CD4-positive, alpha-beta T cell treated with Interferon alpha-2 for 1 hour (primary cell): ENCODE measurements at regions not wholly inside any gene's neighbourhood (a gene's known extent, or its start where the extent isn't known, plus 50 kb on each side); places are given as distances from the start of the nearest gene placed in this dataset.
"Not testable (repeated sequence)": the region's sequence is repeated elsewhere in the genome, so short reads cannot be mapped to it uniquely, and the experiment has no call there.

ENCODE experiments used
- DNase-seq, 2 donors: peaks; one replicate each; pipeline ENCODE4 v3.0.0-alpha.2; 2020 to 2022

- no peak for DNase-seq
These were observed 499.3 kb upstream of the TMEM132C start for GRCh38 chr12:127767656-127768055.

DNA sequence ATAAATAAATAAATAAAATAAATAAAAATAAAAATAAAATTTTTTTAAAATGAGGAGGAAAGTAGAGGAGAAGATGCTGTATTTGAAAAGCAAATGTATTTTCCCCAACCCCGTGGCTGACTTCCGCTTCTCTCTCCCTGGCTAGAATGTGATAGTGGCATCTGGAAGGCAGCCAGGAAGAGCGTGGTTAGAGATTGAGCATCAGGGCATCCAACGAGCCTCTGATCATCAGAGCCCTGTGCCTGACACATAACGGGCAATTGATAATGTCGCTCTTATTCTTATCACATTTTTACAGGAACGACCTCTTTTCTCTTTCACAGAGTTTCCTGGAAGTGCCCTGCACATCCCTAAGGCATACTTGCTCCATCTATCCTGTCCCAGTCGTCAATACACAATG is 496.9 kb upstream of the TMEM132C start:
- DNase-seq, result no peak

DNA sequence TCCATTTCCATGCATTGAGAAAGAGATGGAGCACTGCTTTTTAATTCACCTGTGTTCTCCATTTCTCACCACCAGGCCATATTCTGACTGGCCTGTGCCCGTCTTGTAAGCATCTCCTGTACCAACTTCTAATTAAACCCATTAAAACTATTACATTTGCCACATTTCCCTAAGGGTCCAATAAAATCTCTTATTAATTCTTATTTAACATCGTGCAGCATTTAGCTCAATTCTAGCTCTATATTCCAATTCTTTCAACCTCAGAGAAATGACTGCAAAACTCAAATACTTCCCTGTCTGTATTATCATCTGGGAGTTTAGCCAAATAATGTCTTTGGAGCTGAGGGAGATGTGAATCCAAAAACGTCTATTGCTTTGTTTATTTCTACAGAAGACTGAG is 495.4 kb upstream of the TMEM132C start:
- no peak for DNase-seq

DNA sequence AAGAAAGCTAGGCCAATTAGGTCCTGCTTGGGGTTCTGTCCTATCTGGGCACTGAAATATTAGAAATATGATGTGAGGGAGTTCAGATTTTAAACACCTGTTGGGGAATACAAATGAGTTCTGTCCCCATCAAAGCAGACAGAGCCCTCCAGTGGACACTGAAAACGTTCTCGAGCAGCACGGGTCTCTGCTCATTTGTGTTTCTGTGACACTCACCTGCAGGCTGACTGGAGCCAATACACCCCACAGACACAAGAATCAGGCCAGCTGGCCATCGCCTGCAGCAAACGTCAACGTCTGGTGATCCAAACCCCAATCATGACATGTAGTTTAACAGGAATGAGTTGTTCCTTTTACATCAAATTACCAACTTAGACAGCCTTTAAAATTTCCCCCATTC is 493.4 kb upstream of the TMEM132C start:
- no peak for DNase-seq

GRCh38 chr12:127774828-127775227 is 492.1 kb upstream of the TMEM132C start:
- DNase-seq, result no peak

- DNase-seq, result no peak
These were observed 487.5 kb upstream of the TMEM132C start for GRCh38 chr12:127779301-127780045.

GRCh38 chr12:127780881-127781280 is 486.1 kb upstream of the TMEM132C start:
- no peak for DNase-seq

DNA sequence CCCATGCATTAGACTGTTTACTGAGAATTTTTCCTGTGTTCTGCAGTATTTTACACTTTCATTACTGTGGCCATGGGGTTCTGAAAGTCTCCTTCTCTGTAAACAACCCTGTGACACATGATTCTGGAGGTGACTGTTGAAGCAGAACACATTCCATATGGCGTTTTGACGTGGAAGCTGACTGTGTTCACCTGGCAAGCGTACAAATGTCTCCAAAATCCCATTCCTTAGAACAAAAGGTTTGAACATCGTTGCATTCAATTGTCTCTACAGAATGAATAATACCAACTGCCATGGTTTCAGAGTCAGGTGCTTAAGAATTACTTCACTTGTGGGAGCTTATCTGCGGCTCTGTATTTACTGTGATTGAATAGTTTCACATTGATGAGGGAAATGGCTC is 485.6 kb upstream of the TMEM132C start:
- no peak for DNase-seq

DNA sequence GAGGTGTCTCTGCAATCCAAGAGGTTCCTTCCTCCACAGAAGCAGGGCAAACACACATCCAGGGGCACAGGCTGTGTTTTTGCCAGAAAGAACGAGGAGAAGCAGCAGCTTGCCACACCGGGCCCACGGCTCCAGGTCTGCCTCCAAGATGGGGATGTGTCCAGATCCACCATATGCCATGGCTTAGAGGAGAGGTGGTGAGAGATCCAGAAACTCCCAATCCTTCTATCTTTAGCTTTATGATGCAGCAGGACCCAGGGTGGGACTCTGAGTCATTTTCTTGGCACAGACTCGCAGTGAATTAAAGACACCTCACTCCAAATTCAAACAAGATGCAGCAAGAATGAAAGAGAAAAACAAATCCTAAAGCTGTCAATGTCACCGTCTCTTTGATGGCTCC is 481.4 kb upstream of the TMEM132C start:
- no peak for DNase-seq

- DNase-seq, result no peak
These were observed 480.9 kb upstream of the TMEM132C start for GRCh38 chr12:127785986-127786590.

DNA sequence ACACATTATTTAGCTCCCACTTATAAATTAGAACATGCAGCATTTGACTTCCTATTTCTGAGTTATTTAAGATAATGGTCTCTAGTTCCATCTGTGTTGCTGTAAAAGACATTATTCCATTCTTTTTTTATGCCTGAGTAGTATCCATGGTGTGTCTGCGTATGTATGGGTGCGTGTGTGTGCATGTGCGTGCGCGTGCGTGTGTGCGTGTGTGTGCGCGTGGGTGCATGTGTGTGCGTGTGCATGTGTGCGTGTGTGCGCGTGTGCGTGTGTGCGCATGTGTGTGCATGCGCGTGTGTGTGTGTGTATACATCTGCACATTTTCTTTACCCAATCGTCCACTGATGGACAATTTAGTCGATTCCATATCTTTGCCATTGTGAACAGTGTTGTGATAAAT is 479.4 kb upstream of the TMEM132C start:
- DNase-seq, result no peak

DNA sequence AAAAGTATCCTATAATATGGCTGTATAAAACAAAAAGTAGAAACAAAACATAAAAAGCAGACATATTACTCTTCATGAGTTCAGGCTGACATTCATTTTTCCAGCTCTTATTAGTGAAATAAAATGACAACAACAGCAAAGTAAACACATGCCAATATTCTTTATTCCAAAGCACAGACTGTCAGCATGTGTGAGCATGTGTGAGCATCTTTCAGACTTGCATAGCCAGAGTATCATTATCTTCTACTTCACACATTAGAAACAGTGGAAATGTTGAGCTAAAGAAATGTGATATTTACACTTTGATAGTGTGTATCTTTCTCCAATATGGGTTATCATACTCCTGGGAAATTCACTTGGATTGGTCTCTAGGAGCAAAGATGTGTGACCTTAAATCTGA is 476.6 kb upstream of the TMEM132C start:
- no peak for DNase-seq

DNA sequence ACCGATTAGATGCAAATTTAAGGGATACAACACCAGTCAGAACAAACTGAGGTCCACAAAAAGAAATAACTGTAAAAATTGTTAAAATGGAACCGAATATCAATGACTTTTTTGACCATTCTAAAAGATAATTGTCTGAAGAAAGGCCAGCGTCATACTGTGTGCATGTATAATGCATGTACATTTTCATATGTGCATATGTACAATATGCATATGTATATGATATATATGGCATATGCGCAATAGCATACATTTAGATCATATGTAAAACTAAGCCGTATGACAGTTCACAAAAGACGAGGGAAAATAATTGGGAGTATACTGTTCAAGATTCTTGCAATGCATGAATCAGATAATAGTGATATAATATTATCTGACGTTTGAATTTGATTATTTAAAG is 475.8 kb upstream of the TMEM132C start:
- DNase-seq, result no peak

- no peak for DNase-seq
These were observed 469.1 kb upstream of the TMEM132C start for GRCh38 chr12:127797918-127798317.

GRCh38 chr12:127802271-127802670 is 464.7 kb upstream of the TMEM132C start:
- no peak for DNase-seq

- DNase-seq, result no peak
These were observed 463.4 kb upstream of the TMEM132C start for GRCh38 chr12:127803545-127803944.

- no peak for DNase-seq
These were observed 457.7 kb upstream of the TMEM132C start for GRCh38 chr12:127809275-127809674.

DNA sequence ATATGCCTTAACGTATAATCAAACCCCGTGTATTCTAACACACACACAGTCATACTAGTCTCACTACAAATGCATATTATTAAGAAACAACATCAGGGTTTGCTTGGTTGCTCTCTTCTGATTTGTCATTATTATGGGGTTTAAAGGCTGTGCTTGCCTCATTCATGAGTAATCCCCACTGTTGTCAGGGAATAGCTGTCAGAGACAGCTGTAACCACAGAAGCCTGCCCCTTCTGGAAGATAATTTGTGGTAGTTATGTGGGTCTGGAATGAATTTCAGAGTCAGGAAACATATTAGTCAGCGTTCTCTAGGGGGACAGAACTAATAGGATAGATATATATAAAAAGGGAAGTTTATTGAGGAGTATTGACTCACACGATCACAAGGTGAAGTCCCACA is 456.9 kb upstream of the TMEM132C start:
- no peak for DNase-seq

GRCh38 chr12:127810459-127810858 is 456.5 kb upstream of the TMEM132C start:
- not testable (repeated sequence) for DNase-seq

DNA sequence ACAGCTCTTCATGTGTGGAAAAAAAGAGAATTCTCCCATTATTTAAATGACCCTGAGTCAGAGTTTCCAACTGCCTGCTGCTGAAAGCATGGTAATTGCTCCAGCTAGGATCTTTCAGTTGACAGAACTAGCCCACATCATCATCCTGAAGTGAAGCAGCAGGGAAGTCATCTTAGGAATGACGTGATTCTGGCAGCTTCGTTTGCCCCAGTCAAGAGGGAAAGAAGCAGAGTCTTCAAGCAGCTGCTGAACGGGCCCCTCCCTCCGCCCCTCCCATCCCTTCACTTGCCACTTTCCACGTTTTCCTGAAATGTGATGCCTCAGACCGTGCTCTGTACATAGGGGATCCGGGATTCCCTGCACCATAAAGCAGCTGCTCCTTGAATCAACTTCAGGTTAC is 455.0 kb upstream of the TMEM132C start:
- DNase-seq, result no peak

DNA sequence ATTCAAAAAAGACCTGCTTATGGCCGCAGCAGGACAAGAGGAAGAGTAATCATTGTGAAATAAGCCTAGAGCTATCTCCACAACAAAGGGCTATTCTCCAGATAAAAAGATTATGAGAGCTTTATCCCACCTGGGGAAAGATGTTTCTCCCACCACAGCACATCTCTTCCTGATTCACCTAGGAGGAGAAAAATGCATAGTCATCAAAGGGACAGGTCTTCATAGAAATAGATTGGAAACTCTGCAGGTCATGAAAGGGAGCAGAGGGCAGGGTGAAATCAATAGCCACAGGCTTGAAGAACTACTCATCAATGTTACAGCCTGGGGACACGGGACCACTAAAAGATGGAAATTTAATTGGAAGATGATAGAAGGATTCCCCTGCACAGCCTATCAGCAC is 453.8 kb upstream of the TMEM132C start:
- no peak for DNase-seq

- no peak for DNase-seq
These were observed 447.9 kb upstream of the TMEM132C start for GRCh38 chr12:127819056-127819455.

GRCh38 chr12:127820271-127820670 is 446.7 kb upstream of the TMEM132C start:
- DNase-seq, result no peak

- DNase-seq, result no peak
These were observed 446.1 kb upstream of the TMEM132C start for GRCh38 chr12:127820846-127821245.
